ENCODE measurements at regions not wholly inside any gene's neighbourhood (a gene's known extent, or its start where the extent isn't known, plus 50 kb on each side); places are given as distances from the start of the nearest gene placed in this dataset.

GRCh38 chr2:21466341-21466927, 342.7 kb downstream of the TDRD15 start:
- H3K27ac ChIP-seq = no peak overlapping the region
- H3K4me3 ChIP-seq = no peak overlapping the region

DNA sequence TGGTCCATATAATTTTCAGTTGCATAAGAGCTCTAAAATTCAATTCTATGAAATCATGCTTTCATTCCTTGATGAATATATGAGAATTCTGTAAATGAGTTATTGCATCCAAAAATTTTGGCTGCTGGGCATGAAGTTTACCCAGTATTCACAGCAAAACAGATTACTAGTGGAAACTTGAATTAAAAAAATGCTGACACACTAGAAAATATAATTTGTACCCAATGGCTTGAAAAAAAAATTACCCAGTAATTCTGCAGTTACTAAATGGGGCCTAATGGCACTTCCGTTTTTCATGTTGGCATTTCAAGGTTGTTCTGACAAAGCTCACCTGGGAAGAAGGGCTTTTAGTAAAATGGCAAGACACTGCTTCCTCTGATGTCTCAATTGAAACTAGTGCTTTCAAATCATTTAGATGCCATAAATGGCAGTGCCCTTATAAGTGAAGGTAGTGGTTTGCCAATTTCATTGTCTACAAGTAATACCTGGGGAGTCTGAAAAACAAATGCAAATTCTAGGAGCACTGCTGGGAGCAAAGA, 343.6 kb downstream of the TDRD15 start:
- Histone ChIP-seq H3K4me3 (no peak overlapping the region), H3K27ac (no peak overlapping the region)

GRCh38 chr2:21467910-21468309, 344.1 kb downstream of the TDRD15 start:
- Histone ChIP-seq H3K4me3 (no peak overlapping the region), H3K27ac (no peak overlapping the region)

DNA sequence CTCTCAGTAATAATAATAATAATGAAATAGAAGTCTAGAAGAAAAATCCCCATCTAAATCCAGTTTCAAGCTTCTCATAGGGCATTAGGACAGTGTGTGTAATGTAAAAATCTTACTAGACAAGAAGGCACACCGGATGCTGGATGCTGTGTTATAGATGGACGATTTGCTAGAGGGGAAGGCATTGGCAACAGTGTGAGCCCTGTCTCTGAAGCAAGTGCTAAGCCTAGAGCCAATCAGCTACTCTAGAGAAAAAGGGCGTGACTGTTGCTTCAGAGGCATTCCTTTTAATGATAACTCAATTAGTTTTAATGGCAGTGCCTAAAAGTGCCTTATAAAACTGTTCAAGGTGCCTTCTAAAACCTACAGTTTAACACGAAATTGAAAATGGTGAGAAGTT, 344.9 kb downstream of the TDRD15 start:
- Histone ChIP-seq H3K27ac (no peak overlapping the region), H3K4me3 (no peak overlapping the region)

DNA sequence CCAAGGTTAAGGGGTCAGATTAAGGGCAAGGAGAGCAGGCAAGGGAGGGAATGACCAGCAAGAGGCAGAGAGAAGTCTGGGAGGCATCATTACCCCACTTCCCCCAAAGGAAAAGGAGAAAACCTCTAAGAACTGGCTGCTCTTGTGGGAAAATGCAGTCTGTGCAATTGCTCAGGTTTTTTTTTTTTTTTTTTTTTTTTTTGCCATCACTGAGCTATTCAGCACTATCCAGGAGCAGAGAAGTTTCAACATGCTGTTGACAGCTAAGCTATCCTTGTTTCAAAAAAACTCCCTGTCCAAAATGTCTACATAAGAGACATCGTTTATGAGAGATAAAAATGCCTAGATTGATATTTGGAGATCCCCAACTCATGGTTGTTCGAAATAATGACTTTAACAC, 345.4 kb downstream of the TDRD15 start:
- no peak overlapping the region for H3K4me3 ChIP-seq
- H3K27ac ChIP-seq = no peak overlapping the region

- H3K27ac ChIP-seq = no peak overlapping the region
- H3K4me3 ChIP-seq = no peak overlapping the region
Measured at GRCh38 chr2:21469564-21469963, 345.8 kb downstream of the TDRD15 start.

DNA sequence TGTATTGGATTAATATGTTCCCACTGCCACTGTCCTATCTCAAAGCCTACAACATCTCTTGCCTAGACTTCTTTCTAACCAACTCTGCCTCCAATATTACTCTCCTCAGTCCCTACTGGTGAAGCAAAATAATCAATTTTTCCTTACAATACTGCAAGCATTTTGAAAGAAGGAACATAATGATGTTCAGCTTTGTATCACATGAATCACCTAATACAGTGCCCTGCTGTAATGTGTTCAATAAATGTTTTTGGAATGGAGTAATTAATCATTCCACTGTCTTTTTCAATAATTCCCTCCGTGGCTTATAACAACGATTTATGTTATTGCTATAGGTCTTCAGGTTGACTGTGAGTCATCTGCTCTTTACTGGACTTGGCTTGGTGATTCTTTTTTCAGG, 356.4 kb downstream of the TDRD15 start:
- no peak overlapping the region for H3K4me3 ChIP-seq
- H3K27ac ChIP-seq = no peak overlapping the region

DNA sequence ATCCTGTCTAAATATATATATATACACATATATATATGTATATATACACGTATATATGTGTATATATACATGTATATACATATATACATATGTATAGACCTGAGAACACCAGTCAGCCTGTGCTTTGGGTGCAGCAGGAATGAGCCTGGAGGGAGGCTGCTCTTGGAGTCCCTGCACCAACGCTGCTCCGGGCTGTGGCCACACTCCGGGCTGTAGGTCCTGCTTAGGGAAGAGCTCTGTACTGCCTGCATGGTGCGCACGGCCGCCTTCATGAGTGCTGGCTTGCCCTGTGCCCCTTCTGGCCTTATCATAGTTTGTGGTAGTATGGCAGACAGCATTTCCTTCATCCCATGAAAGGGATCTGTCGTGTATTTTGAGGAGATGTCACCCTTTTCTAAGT, 360.9 kb downstream of the TDRD15 start:
- H3K4me3 ChIP-seq = no peak overlapping the region
- no peak overlapping the region for H3K27ac ChIP-seq

GRCh38 chr2:21486445-21486844, 362.7 kb downstream of the TDRD15 start:
- Histone ChIP-seq H3K27ac (no peak overlapping the region), H3K4me3 (no peak overlapping the region)

- H3K27ac ChIP-seq = no peak overlapping the region
- no peak overlapping the region for H3K4me3 ChIP-seq
Measured at GRCh38 chr2:21489080-21489479, 365.3 kb downstream of the TDRD15 start.

- no peak overlapping the region for H3K4me3 ChIP-seq
- H3K27ac ChIP-seq = no peak overlapping the region
Measured at GRCh38 chr2:21498016-21498415, 374.2 kb downstream of the TDRD15 start.

- Histone ChIP-seq H3K4me3 (no peak overlapping the region), H3K27ac (no peak overlapping the region)
Measured at GRCh38 chr2:21500401-21500945, 376.7 kb downstream of the TDRD15 start.

DNA sequence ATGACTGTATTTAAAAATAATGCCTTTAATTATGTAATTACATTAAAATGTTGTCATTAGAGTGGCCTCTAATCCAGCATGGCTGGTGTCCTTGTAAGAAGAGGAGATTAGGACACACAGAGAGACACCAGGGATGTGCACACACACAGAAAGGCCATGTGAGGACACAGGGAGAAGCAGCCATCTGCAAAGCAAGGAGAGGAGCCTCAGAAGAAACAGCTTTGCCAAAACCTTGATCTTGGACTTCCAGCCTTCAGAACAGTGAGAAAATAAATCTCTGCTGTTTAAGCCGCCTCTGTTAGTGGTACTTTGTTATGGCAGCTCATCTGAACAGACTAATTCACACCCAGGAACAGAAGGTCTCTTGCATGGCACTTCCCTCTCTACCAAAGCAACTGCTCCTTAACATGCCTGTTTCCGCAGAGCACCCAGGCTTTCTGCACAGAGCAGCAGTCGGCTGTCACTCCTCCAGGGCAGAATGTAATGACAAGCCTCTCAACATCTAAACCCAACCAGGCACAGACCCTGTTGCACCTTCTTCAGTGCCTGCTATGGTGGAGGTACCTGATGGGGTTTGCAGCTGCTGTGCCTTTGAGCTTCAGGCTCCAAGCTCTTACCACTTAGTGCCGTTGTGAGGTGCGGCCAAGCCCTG, 377.7 kb downstream of the TDRD15 start:
- H3K27ac ChIP-seq = no peak overlapping the region
- no peak overlapping the region for H3K4me3 ChIP-seq

DNA sequence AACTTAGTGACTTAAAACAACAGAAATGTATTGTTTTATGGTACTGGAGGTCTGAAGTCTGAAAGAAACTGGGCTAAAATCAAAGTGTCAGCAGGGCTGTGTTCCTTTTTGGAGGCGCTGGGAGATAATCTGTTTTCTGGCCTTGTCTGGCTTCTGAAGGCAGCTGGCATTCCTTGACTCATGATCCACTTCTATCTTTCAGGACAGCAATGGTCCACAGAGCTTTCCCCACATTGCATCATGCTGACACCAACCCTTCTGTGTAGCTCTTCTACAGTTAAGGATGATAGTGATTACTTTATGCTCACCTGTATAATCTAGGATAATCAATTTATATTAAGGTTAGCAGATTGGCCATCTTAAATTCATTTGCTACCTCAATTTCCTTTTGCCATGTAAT, 392.1 kb downstream of the TDRD15 start:
- H3K4me3 ChIP-seq = no peak overlapping the region
- no peak overlapping the region for H3K27ac ChIP-seq

DNA sequence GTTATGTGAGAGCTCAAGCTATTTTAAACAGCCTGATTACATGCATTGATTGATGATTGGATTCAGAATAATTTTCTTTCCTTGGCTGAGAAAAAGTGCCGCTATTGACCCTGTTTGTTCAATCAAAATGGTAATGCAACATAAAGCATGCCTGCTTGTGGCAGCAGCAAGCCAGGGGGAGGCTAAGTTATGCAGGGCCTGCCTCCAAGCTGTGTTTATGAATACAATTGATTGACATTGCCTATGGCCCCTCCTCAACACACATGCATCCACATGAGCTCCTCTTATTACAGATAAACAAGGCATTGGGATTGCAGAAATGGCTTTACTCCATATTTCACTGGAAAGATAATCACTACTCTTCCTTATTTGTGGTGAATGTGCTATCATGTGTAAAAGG, 395.6 kb downstream of the TDRD15 start:
- Histone ChIP-seq H3K27ac (no peak overlapping the region), H3K4me3 (no peak overlapping the region)

DNA sequence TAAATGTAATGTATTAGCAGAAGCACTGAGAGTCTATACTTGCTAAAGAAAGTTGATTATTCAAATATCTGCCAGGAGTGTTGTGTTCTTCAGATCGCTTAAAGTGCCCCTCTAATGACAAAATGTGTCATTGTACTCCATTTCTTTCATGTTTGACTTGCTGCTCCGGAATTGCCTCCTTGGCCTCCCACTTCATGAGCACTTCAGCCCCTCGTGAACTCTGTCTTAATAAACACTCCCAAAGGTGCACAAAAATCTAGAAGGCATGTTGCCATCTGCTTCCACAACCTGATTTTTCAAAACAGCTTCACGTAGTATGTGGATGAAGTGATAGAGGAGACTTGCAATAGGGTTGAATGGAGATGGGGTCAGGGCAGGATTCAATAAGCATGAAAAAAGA, 396.1 kb downstream of the TDRD15 start:
- no peak overlapping the region for H3K4me3 ChIP-seq

DNA sequence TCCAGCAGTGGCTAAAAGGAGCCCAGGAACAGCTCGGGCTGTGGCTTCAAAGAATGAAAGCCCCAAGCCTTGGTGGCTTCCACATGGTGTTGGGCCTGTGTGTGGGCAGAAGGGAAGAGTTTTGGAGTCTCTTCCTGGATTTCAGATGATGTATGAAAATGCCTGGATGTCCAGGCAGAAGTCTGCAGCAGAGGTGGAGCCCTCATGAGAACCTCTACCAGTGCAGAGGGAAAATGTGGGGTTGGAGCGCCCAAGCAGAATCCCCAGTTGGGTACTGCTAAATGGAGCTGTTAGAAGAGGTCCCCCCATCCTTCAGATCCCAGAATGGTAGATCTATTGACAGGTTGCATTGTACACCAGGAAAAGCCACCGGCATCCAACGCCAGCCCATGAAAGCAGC, 412.1 kb downstream of the TDRD15 start:
- Histone ChIP-seq H3K27ac (no peak overlapping the region), H3K4me3 (no peak overlapping the region)

More for the DNA sequence above, 396.1 kb downstream of the TDRD15 start:
- H3K27ac ChIP-seq = no peak overlapping the region

GRCh38 chr2:21539685-21540084, 415.9 kb downstream of the TDRD15 start:
- no peak overlapping the region for H3K4me3 ChIP-seq
- H3K27ac ChIP-seq = no peak overlapping the region

- no peak overlapping the region for H3K4me3 ChIP-seq
- no peak overlapping the region for H3K27ac ChIP-seq
Measured at GRCh38 chr2:21543630-21544029, 419.9 kb downstream of the TDRD15 start.

DNA sequence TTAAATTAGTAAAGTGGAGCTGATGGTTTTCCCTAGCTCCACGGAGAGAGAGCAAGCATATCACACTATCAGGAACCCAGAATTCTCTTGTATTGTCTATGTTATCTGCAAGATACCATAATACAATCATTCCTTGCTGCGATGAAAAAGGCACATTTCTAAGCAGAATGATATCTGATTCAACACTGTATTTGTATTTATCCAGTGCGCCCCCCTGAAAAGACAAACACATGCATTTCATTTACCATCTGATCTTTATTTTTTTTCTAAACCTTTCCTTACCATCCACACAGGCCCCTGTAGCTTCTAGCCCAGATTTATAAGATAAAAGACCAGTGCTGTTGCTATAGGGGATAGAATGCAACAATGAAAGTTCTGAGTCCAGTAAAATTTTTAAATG, 420.6 kb downstream of the TDRD15 start:
- no peak overlapping the region for H3K4me3 ChIP-seq
- no peak overlapping the region for H3K27ac ChIP-seq

DNA sequence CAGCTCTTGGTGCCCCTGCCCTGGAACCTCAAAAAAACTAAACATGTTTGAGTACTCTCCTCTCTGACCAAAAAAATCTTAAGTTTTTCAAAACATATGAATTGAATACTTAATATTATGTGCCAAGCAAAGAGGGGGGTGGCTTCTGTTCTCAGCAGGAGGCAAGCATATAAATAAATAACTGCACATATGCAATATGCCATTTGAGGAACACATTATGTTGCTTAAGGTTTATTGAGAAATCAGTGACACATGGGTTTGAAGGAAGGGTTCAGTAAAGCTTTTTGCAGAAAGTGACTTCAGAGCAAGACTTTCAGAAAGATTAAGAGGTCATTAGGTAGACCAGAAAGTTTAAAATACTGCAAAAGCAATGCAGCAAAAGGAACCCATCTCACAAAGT, 429.2 kb downstream of the TDRD15 start:
- H3K27ac ChIP-seq = no peak overlapping the region
- no peak overlapping the region for H3K4me3 ChIP-seq

Measured in skin epidermis (tissue), 12 donors.